Upper lobe of left lung (tissue), 4 donors: ENCODE measurements at regions not wholly inside any gene's neighbourhood (a gene's known extent, or its start where the extent isn't known, plus 50 kb on each side); places are given as distances from the start of the nearest gene placed in this dataset.

ENCODE experiments used
- EP300 ChIP-seq, 4 donors: sonication (generic); formaldehyde crosslinking; IDR thresholded peaks; one replicate each; pipeline ENCODE4 v1.5.1; 2017; ENCODE audit warnings: antibody characterized with exemption in 4 of 4, control low read depth in 2 of 4
- TF ChIP-seq, protein P1 (sequence below), 6 experiments: fragments of 450-650 bp in 4 of 6; fragments of 200-600 bp in 2 of 6; sonication (generic) in 2 of 6; IDR thresholded peaks; one replicate each; pipeline ENCODE4 v1.5.1; 2016 to 2019; ENCODE audit warnings: antibody characterized with exemption in 6 of 6

GRCh38 chr5:98556712-98557111 is 216.8 kb upstream of the RGMB start:
- no peak for TF ChIP-seq EP300 (IDR thresholded peaks at IDR 0.05)
- TF ChIP-seq, protein P1, sequence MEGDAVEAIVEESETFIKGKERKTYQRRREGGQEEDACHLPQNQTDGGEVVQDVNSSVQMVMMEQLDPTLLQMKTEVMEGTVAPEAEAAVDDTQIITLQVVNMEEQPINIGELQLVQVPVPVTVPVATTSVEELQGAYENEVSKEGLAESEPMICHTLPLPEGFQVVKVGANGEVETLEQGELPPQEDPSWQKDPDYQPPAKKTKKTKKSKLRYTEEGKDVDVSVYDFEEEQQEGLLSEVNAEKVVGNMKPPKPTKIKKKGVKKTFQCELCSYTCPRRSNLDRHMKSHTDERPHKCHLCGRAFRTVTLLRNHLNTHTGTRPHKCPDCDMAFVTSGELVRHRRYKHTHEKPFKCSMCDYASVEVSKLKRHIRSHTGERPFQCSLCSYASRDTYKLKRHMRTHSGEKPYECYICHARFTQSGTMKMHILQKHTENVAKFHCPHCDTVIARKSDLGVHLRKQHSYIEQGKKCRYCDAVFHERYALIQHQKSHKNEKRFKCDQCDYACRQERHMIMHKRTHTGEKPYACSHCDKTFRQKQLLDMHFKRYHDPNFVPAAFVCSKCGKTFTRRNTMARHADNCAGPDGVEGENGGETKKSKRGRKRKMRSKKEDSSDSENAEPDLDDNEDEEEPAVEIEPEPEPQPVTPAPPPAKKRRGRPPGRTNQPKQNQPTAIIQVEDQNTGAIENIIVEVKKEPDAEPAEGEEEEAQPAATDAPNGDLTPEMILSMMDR (IDR thresholded peaks at IDR 0.05), result no peak
